H1 (cell line): ENCODE measurements at regions not wholly inside any gene's neighbourhood (a gene's known extent, or its start where the extent isn't known, plus 50 kb on each side); places are given as distances from the start of the nearest gene placed in this dataset.

Source experiments
- CTCF ChIA-PET: fragments of 300-600 bp; sonication (Branson Sonifier 250); formaldehyde crosslinking; loops from one replicate; lab custom pipeline; 2021; ENCODE audit not compliant: partially characterized antibody; lab: Charles Lee
- POLR2A ChIA-PET: fragments of 300-600 bp; sonication (Branson Sonifier 250); formaldehyde crosslinking; loops from one replicate; lab custom pipeline; 2021; ENCODE audit warnings: inconsistent platforms; ENCODE audit not compliant: partially characterized antibody; lab: Charles Lee
- DNase-seq, 2 experiments: peaks; one replicate each; pipeline versions ENCODE4 v3.0.0 to v3.0.0-alpha.2; 2010 to 2022; ENCODE audit warnings: low spot score in 2 of 2, low read depth in 1 of 2, mixed read lengths in 1 of 2
- FAIRE-seq: peaks from 2 replicates; lab custom pipeline; 2011; peaks lifted over from hg19 to GRCh38; lab: Jason Lieb, UNC
- H2AFZ ChIP-seq: 2 replicates; pipeline ENCODE4 v1.8.1; 2012; ENCODE audit warnings: low read length, inconsistent platforms
- H2AK5ac ChIP-seq: 2 replicates; pipeline ENCODE4 v1.6.1; 2013; ENCODE audit warnings: low read depth, low read length
- H2BK120ac ChIP-seq: replicated peaks from 2 replicates; pipeline ENCODE3; 2013; ENCODE audit warnings: low read depth, low read length, inconsistent platforms
- H2BK12ac ChIP-seq: 2 replicates; pipeline ENCODE4 v1.6.1; 2013; ENCODE audit warnings: low read depth, low read length
- H2BK15ac ChIP-seq: 2 replicates; pipeline ENCODE4 v1.6.1; 2013; ENCODE audit warnings: low read length
- H2BK20ac ChIP-seq: 2 replicates; pipeline ENCODE4 v1.6.1; 2013; ENCODE audit warnings: low read length
- H2BK5ac ChIP-seq: 2 replicates; pipeline ENCODE4 v1.6.1; 2013; ENCODE audit warnings: low read depth, low read length
- H3K14ac ChIP-seq: 2 replicates; pipeline ENCODE4 v1.6.1; 2013; ENCODE audit warnings: inconsistent platforms; ENCODE audit not compliant: insufficient read length
- H3K18ac ChIP-seq: 2 replicates; pipeline ENCODE4 v1.6.1; 2013; ENCODE audit warnings: low read length; ENCODE audit errors: extremely low read depth
- H3K23ac ChIP-seq: 2 replicates; pipeline ENCODE4 v1.6.1; 2013; ENCODE audit warnings: inconsistent platforms; ENCODE audit not compliant: insufficient read length
- H3K23me2 ChIP-seq: 2 replicates; pipeline ENCODE4 v1.6.1; 2013; ENCODE audit warnings: low read depth, low read length
- H3K27ac ChIP-seq: 2 replicates; pipeline ENCODE4 v1.6.1; 2011; ENCODE audit warnings: low read depth, low read length, inconsistent platforms
- H3K27me3 ChIP-seq, 4 experiments: replicated peaks in 1 of 4; 1 replicate in 1 of 4; 2 replicates in 3 of 4; pipeline versions ENCODE4 v1.6.1 to v1.8.1; 2011 to 2013; ENCODE audit warnings: low read length in 3 of 4, mild to moderate bottlenecking in 3 of 4, inconsistent platforms in 2 of 4, mixed read lengths in 2 of 4, moderate library complexity in 1 of 4; ENCODE audit not compliant: control insufficient read depth in 3 of 4, insufficient read depth in 3 of 4; ENCODE audit errors: extremely low read depth in 1 of 4
- H3K36me3 ChIP-seq, 4 experiments: 2 replicates each; pipeline versions ENCODE4 v1.6.1 to v1.8.1; 2011 to 2013; ENCODE audit warnings: mild to moderate bottlenecking in 4 of 4, low read length in 3 of 4, moderate library complexity in 2 of 4, control low read depth in 1 of 4, inconsistent platforms in 1 of 4; ENCODE audit not compliant: insufficient read depth in 4 of 4, control insufficient read depth in 2 of 4
- H3K4ac ChIP-seq: replicated peaks from 2 replicates; pipeline ENCODE3; 2013; ENCODE audit warnings: low read length, low read depth, mixed read lengths, inconsistent platforms; ENCODE audit not compliant: insufficient read length
- H3K4me1 ChIP-seq, 4 experiments: replicated peaks in 1 of 4; 1 replicate in 1 of 4; 2 replicates in 3 of 4; pipeline versions ENCODE4 v1.6.1 to v1.8.1; 2011 to 2013; ENCODE audit warnings: low read length in 3 of 4, inconsistent platforms in 2 of 4, mixed read lengths in 1 of 4; ENCODE audit not compliant: insufficient read depth in 4 of 4, control insufficient read depth in 3 of 4
- H3K4me2 ChIP-seq, 2 experiments: 2 replicates each; pipeline versions ENCODE4 v1.6.1 to v1.8.1; 2011 to 2013; ENCODE audit warnings: low read depth in 2 of 2, low read length in 2 of 2, control low read depth in 1 of 2, inconsistent platforms in 1 of 2, mild to moderate bottlenecking in 1 of 2; ENCODE audit not compliant: insufficient read depth in 1 of 2
- H3K4me3 ChIP-seq, 4 experiments: fragments of 200-600, 300-600 bp in 1 of 4; sonication (generic), shearing (Covaris generic), sonication (Bioruptor Twin) in 1 of 4; 2 replicates each; pipeline versions ENCODE4 v1.5.1 to v1.8.1; 2011 to 2016; ENCODE audit warnings: low read length in 4 of 4, low read depth in 3 of 4, control low read depth in 2 of 4, inconsistent platforms in 2 of 4, mild to moderate bottlenecking in 2 of 4, mixed read lengths in 1 of 4, moderate library complexity in 1 of 4; ENCODE audit not compliant: insufficient read depth in 2 of 4; ENCODE audit errors: extremely low read depth in 1 of 4
- H3K56ac ChIP-seq: replicated peaks from 2 replicates; pipeline ENCODE3; 2013; ENCODE audit warnings: low read depth, mild to moderate bottlenecking, mixed read lengths, low read length, inconsistent platforms; ENCODE audit not compliant: insufficient read length
- H3K79me1 ChIP-seq: 2 replicates; pipeline ENCODE4 v1.6.1; 2013; ENCODE audit warnings: low read depth, low read length, control low read depth
- H3K79me2 ChIP-seq, 2 experiments: 2 replicates each; pipeline versions ENCODE4 v1.6.1 to v1.8.1; 2012 to 2013; ENCODE audit warnings: low read length in 2 of 2, mild to moderate bottlenecking in 2 of 2, inconsistent platforms in 1 of 2; ENCODE audit not compliant: insufficient read depth in 2 of 2, control insufficient read depth in 1 of 2
- H3K9ac ChIP-seq, 4 experiments: replicated peaks in 1 of 4; 1 replicate in 1 of 4; 2 replicates in 3 of 4; pipeline versions ENCODE4 v1.6.1 to v1.8.1; 2011 to 2013; ENCODE audit warnings: low read depth in 3 of 4, low read length in 3 of 4, control low read depth in 2 of 4, mild to moderate bottlenecking in 2 of 4, moderate library complexity in 2 of 4, inconsistent platforms in 1 of 4; ENCODE audit errors: extremely low read depth in 1 of 4
- H3K9me3 ChIP-seq, 2 experiments: 2 replicates each; pipeline versions ENCODE4 v1.6.1 to v1.8.1; 2012 to 2013; ENCODE audit warnings: mild to moderate bottlenecking in 2 of 2, moderate library complexity in 2 of 2, control low read depth in 1 of 2, inconsistent platforms in 1 of 2, low read depth in 1 of 2, low read length in 1 of 2, mixed read lengths in 1 of 2; ENCODE audit not compliant: insufficient read depth in 2 of 2
- H4K20me1 ChIP-seq, 2 experiments: replicated peaks in 1 of 2; 2 replicates each; pipeline versions ENCODE3 to v1.8.1; 2011 to 2013; ENCODE audit warnings: inconsistent platforms in 2 of 2, low read length in 2 of 2, mild to moderate bottlenecking in 1 of 2; ENCODE audit not compliant: insufficient read depth in 2 of 2, control insufficient read depth in 1 of 2
- H4K5ac ChIP-seq: 2 replicates; pipeline ENCODE4 v1.6.1; 2013; ENCODE audit warnings: low read length, low read depth, mixed read lengths, inconsistent platforms; ENCODE audit not compliant: insufficient read length
- H4K8ac ChIP-seq: 2 replicates; pipeline ENCODE4 v1.8.0; 2013; ENCODE audit warnings: mild to moderate bottlenecking, moderate library complexity, low read length, inconsistent platforms; ENCODE audit not compliant: insufficient read depth; ENCODE audit errors: extremely low read depth
- H4K91ac ChIP-seq: replicated peaks from 2 replicates; pipeline ENCODE3; 2013; ENCODE audit warnings: low read length, mixed read lengths, inconsistent platforms; ENCODE audit not compliant: insufficient read length
- ASH2L ChIP-seq: fragments of 200-600, 300-600 bp; sonication (generic); IDR thresholded peaks from one replicate; pipeline ENCODE4 v1.7.1; 2017; ENCODE audit warnings: low read length
- BACH1 ChIP-seq: IDR thresholded peaks from 2 replicates; pipeline ENCODE4 v1.6.1; 2012; ENCODE audit warnings: low read length, improper control_type of control experiment
- CREB1 ChIP-seq: IDR thresholded peaks from 2 replicates; pipeline ENCODE4 v1.6.1; 2012; ENCODE audit warnings: inconsistent platforms
- EGR1 ChIP-seq: IDR thresholded peaks from 2 replicates; pipeline ENCODE4 v1.6.1; 2011; ENCODE audit warnings: low read depth, low read length, borderline replicate concordance
- EP300 ChIP-seq, 2 experiments: IDR thresholded peaks; 1 replicate in 1 of 2; 2 replicates in 1 of 2; pipeline ENCODE4 v1.6.1; 2011 to 2012; ENCODE audit warnings: low read depth in 2 of 2, low read length in 2 of 2, mild to moderate bottlenecking in 2 of 2, borderline replicate concordance in 1 of 2, inconsistent platforms in 1 of 2, moderate library complexity in 1 of 2
- GTF2F1 ChIP-seq: IDR thresholded peaks from 2 replicates; pipeline ENCODE4 v1.6.1; 2012; ENCODE audit warnings: low read depth, low read length, improper control_type of control experiment, borderline replicate concordance
- JUN ChIP-seq: IDR thresholded peaks from 2 replicates; pipeline ENCODE4 v1.6.1; 2011; ENCODE audit warnings: low read depth, mild to moderate bottlenecking, improper control_type of control experiment, low read length
- KDM4A ChIP-seq: IDR thresholded peaks from one replicate; pipeline ENCODE4 v1.7.1; 2012; ENCODE audit warnings: low read depth, mild to moderate bottlenecking, moderate library complexity, low read length, inconsistent platforms; ENCODE audit not compliant: severe bottlenecking
- PHF8 ChIP-seq: fragments of 200-600 bp; sonication (generic); conservative IDR thresholded peaks from 2 replicates; pipeline ENCODE4 v1.7.1; 2012; ENCODE audit warnings: low read depth, mild to moderate bottlenecking, inconsistent platforms, low read length, moderate library complexity
- POU5F1 ChIP-seq: IDR thresholded peaks from 2 replicates; pipeline ENCODE4 v1.6.1; 2011; ENCODE audit warnings: low read depth, mild to moderate bottlenecking, low read length, moderate library complexity
- RFX5 ChIP-seq: IDR thresholded peaks from 2 replicates; pipeline ENCODE4 v1.6.1; 2011; ENCODE audit warnings: low read depth, low read length, improper control_type of control experiment, borderline replicate concordance
- SIX5 ChIP-seq: IDR thresholded peaks from 2 replicates; pipeline ENCODE4 v1.6.1; 2011; ENCODE audit warnings: mild to moderate bottlenecking, low read depth, low read length
- TAF7 ChIP-seq: optimal IDR thresholded peaks from 2 replicates; pipeline ENCODE3; 2011; ENCODE audit warnings: low read depth, mild to moderate bottlenecking, inconsistent platforms, low read length, moderate library complexity, borderline replicate concordance
- TF ChIP-seq, protein P1 (sequence below): IDR thresholded peaks from 2 replicates; pipeline ENCODE4 v1.6.1; 2011; ENCODE audit warnings: low read length, improper control_type of control experiment

DNA sequence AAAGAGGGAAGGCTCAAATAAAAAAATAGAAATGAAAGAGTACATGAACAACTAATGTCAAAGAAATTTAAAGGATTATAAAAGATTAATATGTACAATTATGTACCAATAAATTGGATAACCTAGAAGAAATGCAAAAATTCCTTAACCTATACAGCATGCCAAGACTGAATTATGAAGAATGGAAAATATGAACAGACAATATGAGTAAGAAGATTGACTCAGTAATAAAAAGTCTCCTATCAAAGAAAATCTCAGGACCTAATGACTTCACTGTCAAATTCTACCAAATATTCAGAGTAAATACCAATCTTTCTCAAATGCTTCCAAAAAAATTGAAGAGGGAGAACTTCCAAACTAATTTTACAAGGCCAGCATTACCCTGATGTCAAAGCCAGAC is 120.2 kb upstream of the SPOPL start:
- Histone ChIP-seq H3K18ac (no peak overlapping the region), H3K79me1 (no peaks in the 10 kb centered on the region), H3K79me2 (no peaks in the 10 kb centered on the region), H3K56ac (no peak overlapping the region), H2BK5ac (no peak overlapping the region)
- no peak for DNase-seq
- TF ChIP-seq EGR1 (no peak), GTF2F1 (no peak), JUN (no peak), EP300 (IDR thresholded peaks at IDR 0.05; ENCODE audit: borderline replicate concordance in 1 of 2, low read depth in 2 of 2, low read length in 2 of 2) (no peak), KDM4A (no peak), POU5F1 (no peak), SIX5 (no peak), RFX5 (no peak), BACH1 (no peak), ASH2L (no peak), TAF7 (no peak), CREB1 (no peak), PHF8 (no peak)
- TF ChIP-seq, protein P1, sequence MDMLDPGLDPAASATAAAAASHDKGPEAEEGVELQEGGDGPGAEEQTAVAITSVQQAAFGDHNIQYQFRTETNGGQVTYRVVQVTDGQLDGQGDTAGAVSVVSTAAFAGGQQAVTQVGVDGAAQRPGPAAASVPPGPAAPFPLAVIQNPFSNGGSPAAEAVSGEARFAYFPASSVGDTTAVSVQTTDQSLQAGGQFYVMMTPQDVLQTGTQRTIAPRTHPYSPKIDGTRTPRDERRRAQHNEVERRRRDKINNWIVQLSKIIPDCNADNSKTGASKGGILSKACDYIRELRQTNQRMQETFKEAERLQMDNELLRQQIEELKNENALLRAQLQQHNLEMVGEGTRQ, result no peak
- TF ChIP-seq, all 59 proteins: peak for 0
- Histone ChIP-seq H3K9ac (no peak overlapping the region), H2BK20ac (no peak overlapping the region), H2BK12ac (no peak overlapping the region), H3K4me1 (no peaks in the 10 kb centered on the region), H3K9me3 (no peaks in the 10 kb centered on the region), H3K27ac (no peak overlapping the region), H3K4me2 (no peak overlapping the region), H3K23ac (no peak overlapping the region), H3K4me3 (no peak overlapping the region), H2BK120ac (no peak overlapping the region), H4K5ac (no peak overlapping the region), H4K91ac (no peak overlapping the region), H2AFZ (no peak overlapping the region), H4K20me1 (no peaks in the 10 kb centered on the region), H2AK5ac (no peak overlapping the region), H3K14ac (no peak overlapping the region), H4K8ac (no peak overlapping the region), H3K36me3 (no peaks in the 10 kb centered on the region), H3K27me3 (no peaks in the 10 kb centered on the region), H2BK15ac (no peak overlapping the region), H3K4ac (no peak overlapping the region), H3K23me2 (no peaks in the 10 kb centered on the region)
- POLR2A ChIA-PET, result no interaction called here
- CTCF ChIA-PET, result no interaction called here
- FAIRE-seq, result no peak
